ENCODE measurements at regions not wholly inside any gene's neighbourhood (a gene's known extent, or its start where the extent isn't known, plus 50 kb on each side); places are given as distances from the start of the nearest gene placed in this dataset.
A peak's percentile ranks its signal among the peaks of the same experiment; 100 is the strongest.
"Not testable (repeated sequence)": the region's sequence is repeated elsewhere in the genome, so short reads cannot be mapped to it uniquely, and the experiment has no call there.

GRCh38 chr13:90830782-90831181 is 516.7 kb upstream of the MIR17HG start:
- no peak for DNase-seq (ENCODE audit: low read depth)

- DNase-seq (ENCODE audit: low read depth): no peak
Observed at GRCh38 chr13:90833951-90834350, 513.5 kb upstream of the MIR17HG start.

GRCh38 chr13:90834700-90835099 is 512.8 kb upstream of the MIR17HG start:
- no peak for DNase-seq (ENCODE audit: low read depth)

GRCh38 chr13:90835826-90836225 is 511.7 kb upstream of the MIR17HG start:
- no peak for DNase-seq (ENCODE audit: low read depth)

- no peak for DNase-seq (ENCODE audit: low read depth)
Observed at GRCh38 chr13:90838317-90838960, 509.0 kb upstream of the MIR17HG start.

GRCh38 chr13:90839061-90839460 is 508.4 kb upstream of the MIR17HG start:
- no peak for DNase-seq (ENCODE audit: low read depth)

GRCh38 chr13:90846936-90847335 is 500.6 kb upstream of the MIR17HG start:
- DNase-seq (ENCODE audit: low read depth): no peak

GRCh38 chr13:90853666-90854065 is 493.8 kb upstream of the MIR17HG start:
- not testable (repeated sequence) for DNase-seq (ENCODE audit: low read depth)

GRCh38 chr13:90857921-90858320 is 489.6 kb upstream of the MIR17HG start:
- DNase-seq (ENCODE audit: low read depth): no peak

- DNase-seq (ENCODE audit: low read depth): no peak
Observed at GRCh38 chr13:90866006-90866405, 481.5 kb upstream of the MIR17HG start.

GRCh38 chr13:90867336-90867683 is 480.2 kb upstream of the MIR17HG start:
- peak; percentile 67 for DNase-seq (ENCODE audit: low read depth)

- DNase-seq (ENCODE audit: low read depth): peak; percentile 12
Observed at GRCh38 chr13:90868321-90868920, 479.1 kb upstream of the MIR17HG start.

GRCh38 chr13:90869580-90869979 is 477.9 kb upstream of the MIR17HG start:
- DNase-seq (ENCODE audit: low read depth): no peak

- DNase-seq (ENCODE audit: low read depth): no peak
Observed at GRCh38 chr13:90872491-90873025, 474.9 kb upstream of the MIR17HG start.

GRCh38 chr13:90880790-90881189 is 466.7 kb upstream of the MIR17HG start:
- no peak for DNase-seq (ENCODE audit: low read depth)

- DNase-seq (ENCODE audit: low read depth): no peak
Observed at GRCh38 chr13:90882551-90882950, 464.9 kb upstream of the MIR17HG start.

GRCh38 chr13:90883592-90883991 is 463.9 kb upstream of the MIR17HG start:
- DNase-seq (ENCODE audit: low read depth): no peak

- no peak for DNase-seq (ENCODE audit: low read depth)
Observed at GRCh38 chr13:90884066-90884465, 463.4 kb upstream of the MIR17HG start.

GRCh38 chr13:90889906-90890834 is 457.3 kb upstream of the MIR17HG start:
- DNase-seq (ENCODE audit: low read depth): no peak

GRCh38 chr13:90891329-90891728 is 456.2 kb upstream of the MIR17HG start:
- no peak for DNase-seq (ENCODE audit: low read depth)

- not testable (repeated sequence) for DNase-seq (ENCODE audit: low read depth)
Observed at GRCh38 chr13:90893199-90893598, 454.3 kb upstream of the MIR17HG start.

GRCh38 chr13:90896002-90896401 is 451.5 kb upstream of the MIR17HG start:
- no peak for DNase-seq (ENCODE audit: low read depth)
